OCI-LY1 (cell line): ENCODE measurements at regions not wholly inside any gene's neighbourhood (a gene's known extent, or its start where the extent isn't known, plus 50 kb on each side); places are given as distances from the start of the nearest gene placed in this dataset.

Experiments used
- H2AFZ ChIP-seq: fragments of 200-600 bp; sonication (generic), shearing (Covaris generic); 2 replicates; pipeline ENCODE4 v1.6.0; 2014; ENCODE audit warnings: antibody characterized with exemption, mild to moderate bottlenecking, low read length
- H3F3A ChIP-seq: fragments of 200-600 bp; sonication (generic), shearing (Covaris generic); 2 replicates; pipeline ENCODE4 v1.6.0; 2014; ENCODE audit warnings: mild to moderate bottlenecking, antibody characterized with exemption, low read length, moderate library complexity; ENCODE audit not compliant: insufficient read depth
- H3K27ac ChIP-seq: fragments of 200-600 bp; sonication (generic); 2 replicates; pipeline ENCODE4 v1.5.1; 2014; ENCODE audit warnings: low read length, mixed run types, mild to moderate bottlenecking, low read depth; ENCODE audit not compliant: poor library complexity, severe bottlenecking
- H3K27me3 ChIP-seq: fragments of 200-600 bp; sonication (generic); 2 replicates; pipeline ENCODE4 v1.6.0; 2014; ENCODE audit warnings: antibody characterized with exemption, mild to moderate bottlenecking, low read length, moderate library complexity; ENCODE audit not compliant: insufficient read depth
- H3K36me3 ChIP-seq: fragments of 200-600 bp; sonication (generic); 2 replicates; pipeline ENCODE4 v1.6.1; 2014; ENCODE audit warnings: mild to moderate bottlenecking, antibody characterized with exemption, low read length, moderate library complexity, mixed read lengths; ENCODE audit not compliant: insufficient read depth
- H3K4me1 ChIP-seq: fragments of 200-600 bp; sonication (generic); 2 replicates; pipeline ENCODE4 v1.5.1; 2014; ENCODE audit warnings: mild to moderate bottlenecking, low read length, moderate library complexity; ENCODE audit not compliant: insufficient read depth, severe bottlenecking
- H3K4me2 ChIP-seq: fragments of 200-600 bp; sonication (generic), shearing (Covaris generic); 2 replicates; pipeline ENCODE4 v1.6.1; 2014; ENCODE audit warnings: low read length
- H3K4me3 ChIP-seq: fragments of 200-600 bp; sonication (generic); 2 replicates; pipeline ENCODE4 v1.5.1; 2014; ENCODE audit warnings: low read length, low read depth, mild to moderate bottlenecking, mixed read lengths; ENCODE audit not compliant: poor library complexity, severe bottlenecking
- H3K79me2 ChIP-seq: fragments of 200-600 bp; shearing (Covaris generic); 2 replicates; pipeline ENCODE4 v1.6.1; 2016; ENCODE audit warnings: mixed run types, low read length, mixed read lengths; ENCODE audit not compliant: insufficient read depth
- H3K9ac ChIP-seq: fragments of 200-600 bp; sonication (generic), shearing (Covaris generic); 2 replicates; pipeline ENCODE4 v1.6.1; 2014; ENCODE audit warnings: mild to moderate bottlenecking, low read length, mixed read lengths
- H3K9me2 ChIP-seq: fragments of 200-600 bp; sonication (generic), shearing (Covaris generic); 2 replicates; pipeline ENCODE4 v1.6.1; 2014; ENCODE audit warnings: low read depth, mild to moderate bottlenecking, low read length, mixed read lengths
- H3K9me3 ChIP-seq: fragments of 200-600 bp; shearing (Covaris generic); 2 replicates; pipeline ENCODE4 v1.6.1; 2014; ENCODE audit warnings: low read length, mixed read lengths
- H4K20me1 ChIP-seq: fragments of 200-600 bp; sonication (generic), shearing (Covaris generic); 2 replicates; pipeline ENCODE4 v1.6.0; 2016; ENCODE audit warnings: mild to moderate bottlenecking, low read length; ENCODE audit not compliant: insufficient read depth
- EZH2 ChIP-seq: fragments of 200-600 bp; sonication (generic), shearing (Covaris generic); IDR thresholded peaks from 2 replicates; pipeline ENCODE4 v1.8.0; 2017; ENCODE audit warnings: borderline replicate concordance, mixed run types, mild to moderate bottlenecking, antibody characterized with exemption, low read length, moderate library complexity, mixed read lengths
- TF ChIP-seq, protein P1 (sequence below): fragments of 200-600 bp; sonication (generic), shearing (Covaris generic); IDR thresholded peaks from 2 replicates; pipeline ENCODE4 v1.5.1; 2017; ENCODE audit warnings: mild to moderate bottlenecking, antibody characterized with exemption, low read length, moderate library complexity, mixed read lengths

DNA sequence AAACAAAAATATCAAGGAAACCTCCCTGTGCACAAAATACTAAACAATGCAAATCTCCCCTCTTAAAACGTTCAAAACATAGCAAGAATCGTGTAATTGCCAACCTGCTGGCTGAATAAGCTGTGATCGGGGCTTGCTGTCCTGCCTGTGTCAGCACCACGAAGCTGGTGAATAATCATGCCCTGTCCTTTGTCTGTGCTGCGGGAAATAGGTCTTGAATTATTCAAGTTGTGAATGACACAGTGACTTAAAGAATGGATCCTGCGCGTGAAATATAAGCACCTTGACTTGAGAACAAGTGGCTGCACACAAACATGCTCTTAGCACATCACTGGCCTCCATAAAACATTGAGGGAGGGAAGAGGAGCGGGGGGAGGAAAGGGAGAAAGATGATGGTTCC is 130.2 kb downstream of the OAT start:
- no peak for TF ChIP-seq EZH2
- TF ChIP-seq, protein P1, sequence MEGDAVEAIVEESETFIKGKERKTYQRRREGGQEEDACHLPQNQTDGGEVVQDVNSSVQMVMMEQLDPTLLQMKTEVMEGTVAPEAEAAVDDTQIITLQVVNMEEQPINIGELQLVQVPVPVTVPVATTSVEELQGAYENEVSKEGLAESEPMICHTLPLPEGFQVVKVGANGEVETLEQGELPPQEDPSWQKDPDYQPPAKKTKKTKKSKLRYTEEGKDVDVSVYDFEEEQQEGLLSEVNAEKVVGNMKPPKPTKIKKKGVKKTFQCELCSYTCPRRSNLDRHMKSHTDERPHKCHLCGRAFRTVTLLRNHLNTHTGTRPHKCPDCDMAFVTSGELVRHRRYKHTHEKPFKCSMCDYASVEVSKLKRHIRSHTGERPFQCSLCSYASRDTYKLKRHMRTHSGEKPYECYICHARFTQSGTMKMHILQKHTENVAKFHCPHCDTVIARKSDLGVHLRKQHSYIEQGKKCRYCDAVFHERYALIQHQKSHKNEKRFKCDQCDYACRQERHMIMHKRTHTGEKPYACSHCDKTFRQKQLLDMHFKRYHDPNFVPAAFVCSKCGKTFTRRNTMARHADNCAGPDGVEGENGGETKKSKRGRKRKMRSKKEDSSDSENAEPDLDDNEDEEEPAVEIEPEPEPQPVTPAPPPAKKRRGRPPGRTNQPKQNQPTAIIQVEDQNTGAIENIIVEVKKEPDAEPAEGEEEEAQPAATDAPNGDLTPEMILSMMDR: no peak
- Histone ChIP-seq H3K9me3 (no peaks in the 10 kb centered on the region), H3K79me2 (no peaks in the 10 kb centered on the region), H2AFZ (no peak overlapping the region), H4K20me1 (no peaks in the 10 kb centered on the region), H3K27ac (no peak overlapping the region), H3F3A (no peaks in the 10 kb centered on the region), H3K27me3 (no peaks in the 10 kb centered on the region), H3K9me2 (no peaks in the 10 kb centered on the region), H3K4me1 (peaks cover 17% of the 10 kb centered on the region), H3K9ac (no peak overlapping the region), H3K4me3 (no peak overlapping the region), H3K36me3 (no peaks in the 10 kb centered on the region), H3K4me2 (no peak overlapping the region)

DNA sequence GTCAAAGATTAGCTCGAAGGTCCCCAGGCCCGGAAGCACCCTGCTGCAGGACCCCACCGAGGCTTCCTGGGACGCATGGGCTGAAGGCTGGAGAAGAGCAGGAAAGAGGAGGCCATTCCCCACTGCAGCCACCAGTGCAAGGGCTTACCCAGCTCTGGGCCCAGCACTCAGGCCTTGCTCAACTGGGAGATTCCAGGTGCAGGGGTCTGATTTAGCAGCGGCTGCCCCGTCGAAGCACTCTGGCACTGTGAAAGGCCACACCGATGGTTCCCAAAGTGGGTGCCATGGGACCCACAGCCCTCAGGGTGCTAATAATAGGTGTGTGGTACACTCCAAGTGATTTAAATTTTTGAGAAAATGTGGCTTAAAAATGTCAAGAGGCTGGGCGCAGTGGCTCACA is 130.9 kb downstream of the OAT start:
- TF ChIP-seq EZH2: no peak
- TF ChIP-seq, protein P1: no peak
- peaks cover 17% of the 10 kb centered on the region for H3K4me1 ChIP-seq

DNA sequence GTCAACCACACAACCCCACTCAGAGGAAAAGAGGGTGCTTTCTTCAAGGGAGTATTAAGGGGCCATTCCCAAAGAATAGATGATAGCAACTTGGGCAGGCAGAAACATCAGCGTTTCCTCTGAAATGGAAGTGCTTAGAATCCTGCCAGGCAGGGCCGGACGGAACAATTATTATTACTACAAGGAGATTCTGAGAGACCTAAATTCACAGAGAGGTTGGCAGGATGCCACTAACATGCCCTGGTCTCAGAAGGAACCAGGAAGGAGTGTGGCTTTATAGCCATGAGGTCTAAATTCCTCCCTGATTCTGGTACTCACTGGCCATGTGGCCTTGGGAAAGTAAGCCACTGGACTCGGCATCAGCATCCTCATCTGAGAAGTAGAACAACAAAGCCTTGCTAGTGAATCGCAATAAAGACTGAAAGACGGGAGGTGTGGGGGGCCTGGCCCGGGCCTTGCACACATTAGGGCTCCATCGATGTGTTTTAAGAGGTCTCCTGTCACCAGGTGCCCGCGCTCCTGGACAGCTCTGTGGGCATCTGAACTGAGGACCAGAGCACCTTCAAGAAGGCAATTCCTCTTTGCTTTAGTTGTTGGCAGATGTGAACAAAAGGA is 131.5 kb downstream of the OAT start:
- TF ChIP-seq, protein P1: no peak
- Histone ChIP-seq H3K79me2 (no peaks in the 10 kb centered on the region), H3K9ac (no peak overlapping the region), H3K9me3 (no peaks in the 10 kb centered on the region), H3K27ac (no peak overlapping the region), H3K27me3 (no peaks in the 10 kb centered on the region), H3K4me3 (no peak overlapping the region), H3F3A (no peaks in the 10 kb centered on the region), H3K4me1 (peaks cover 17% of the 10 kb centered on the region), H4K20me1 (no peaks in the 10 kb centered on the region), H3K36me3 (no peaks in the 10 kb centered on the region), H2AFZ (no peak overlapping the region), H3K4me2 (no peak overlapping the region), H3K9me2 (no peaks in the 10 kb centered on the region)

More for the DNA sequence above, 130.9 kb downstream of the OAT start:
- no peaks in the 10 kb centered on the region for H3F3A ChIP-seq
- H3K9me3 ChIP-seq: no peaks in the 10 kb centered on the region
- no peak overlapping the region for H3K9ac ChIP-seq
- H3K27ac ChIP-seq: no peak overlapping the region
- H3K79me2 ChIP-seq: no peaks in the 10 kb centered on the region
- H2AFZ ChIP-seq: no peak overlapping the region
- no peaks in the 10 kb centered on the region for H3K27me3 ChIP-seq
- H3K36me3 ChIP-seq: no peaks in the 10 kb centered on the region
- no peaks in the 10 kb centered on the region for H4K20me1 ChIP-seq
- H3K4me2 ChIP-seq: no peak overlapping the region
- H3K4me3 ChIP-seq: no peak overlapping the region
- H3K9me2 ChIP-seq: no peaks in the 10 kb centered on the region
